HepG2 (cell line): ENCODE measurements at regions not wholly inside any gene's neighbourhood (a gene's known extent, or its start where the extent isn't known, plus 50 kb on each side); places are given as distances from the start of the nearest gene placed in this dataset.

ENCODE experiments used
- ATAC-seq: fragments of 200-7000 bp; cut with Tn5 transposase; 3 replicates; pipeline ENCODE4 v1.9.1; 2020; ENCODE audit warnings: mild to moderate bottlenecking, moderate library complexity
- BruUV-seq: library from RNA; stranded (reverse); fragments of 400-500 nt; replicated peaks from 2 replicates; lab custom pipeline; 2021; lab: Mats Ljungman, UMichigan
- CTCF ChIA-PET: fragments of 300-600 bp; formaldehyde crosslinking; extraction: SDS; loops from one replicate; lab custom pipeline; 2021; ENCODE audit warnings: low total read pairs, inconsistent platforms, low intra/inter-chr PET ratio; lab: Yijun Ruan, JAX
- POLR2A ChIA-PET: fragments of 350-600 bp; sonication (Branson Sonifier 250); formaldehyde crosslinking; loops from one replicate; lab custom pipeline; 2020; ENCODE audit warnings: antibody characterized with exemption, inconsistent platforms; lab: Yijun Ruan, JAX
- DNase-seq: peaks from one replicate; pipeline ENCODE4 v3.0.0-alpha.2; 2015; ENCODE audit warnings: low spot score
- FAIRE-seq: peaks from 3 replicates; lab custom pipeline; 2011; peaks lifted over from hg19 to GRCh38; lab: Jason Lieb, UNC
- H2AFZ ChIP-seq: one replicate; pipeline ENCODE4 v1.6.1; 2011; ENCODE audit warnings: low read length, inconsistent platforms
- H3K27ac ChIP-seq: fragments of 300-600 bp; 3 replicates; pipeline ENCODE4 v1.8.0; 2011; ENCODE audit warnings: mixed run types, mild to moderate bottlenecking, mixed read lengths, low read length, inconsistent platforms; ENCODE audit not compliant: insufficient read depth; ENCODE audit errors: extremely low read length
- H3K27me3 ChIP-seq, 2 experiments: fragments of 200-600 bp in 1 of 2; 2 replicates in 1 of 2; 3 replicates in 1 of 2; pipeline versions ENCODE4 v1.6.0 to v1.8.0; 2011; ENCODE audit warnings: low read length in 2 of 2, mild to moderate bottlenecking in 2 of 2, moderate library complexity in 2 of 2, inconsistent platforms in 1 of 2; ENCODE audit not compliant: insufficient read depth in 2 of 2, control insufficient read depth in 1 of 2
- H3K36me3 ChIP-seq, 2 experiments: fragments of 200-600 bp in 1 of 2; replicated peaks in 1 of 2; 2 replicates in 1 of 2; 3 replicates in 1 of 2; pipeline versions ENCODE4 v1.5.1 to v1.8.0; 2011; ENCODE audit warnings: low read length in 2 of 2, inconsistent platforms in 1 of 2; ENCODE audit not compliant: insufficient read depth in 2 of 2, control insufficient read depth in 1 of 2
- H3K4me1 ChIP-seq: 2 replicates; pipeline ENCODE4 v1.5.1; 2012; ENCODE audit warnings: low read length, inconsistent platforms; ENCODE audit not compliant: insufficient read depth
- H3K4me2 ChIP-seq: 2 replicates; pipeline ENCODE4 v1.6.0; 2011; ENCODE audit warnings: low read depth, low read length, inconsistent platforms
- H3K4me3 ChIP-seq, 3 experiments: fragments of 200-600 bp in 1 of 3; sonication (generic), shearing (Covaris generic) in 1 of 3; replicated peaks in 1 of 3; 2 replicates each; pipeline ENCODE4 v1.5.1; 2011 to 2016; ENCODE audit warnings: low read length in 3 of 3, inconsistent platforms in 2 of 3, low read depth in 2 of 3, mild to moderate bottlenecking in 2 of 3, control low read depth in 1 of 3, mixed read lengths in 1 of 3; ENCODE audit not compliant: insufficient read depth in 1 of 3
- H3K79me2 ChIP-seq: one replicate; pipeline ENCODE4 v1.6.1; 2011; ENCODE audit warnings: low read length, inconsistent platforms; ENCODE audit not compliant: insufficient read depth
- H3K9ac ChIP-seq: 2 replicates; pipeline ENCODE4 v1.6.0; 2011; ENCODE audit warnings: mild to moderate bottlenecking, low read depth, low read length, inconsistent platforms; ENCODE audit not compliant: insufficient read depth
- H3K9me3 ChIP-seq: 2 replicates; pipeline ENCODE4 v1.5.1; 2012; ENCODE audit warnings: mild to moderate bottlenecking, low read length
- H4K20me1 ChIP-seq: 2 replicates; pipeline ENCODE4 v1.6.0; 2011; ENCODE audit warnings: inconsistent platforms, mild to moderate bottlenecking, low read length, moderate library complexity; ENCODE audit not compliant: insufficient read depth
- CEBPB ChIP-seq: IDR thresholded peaks from 2 replicates; pipeline ENCODE4 v1.6.1; 2011; ENCODE audit warnings: low read depth, low read length, improper control_type of control experiment, borderline replicate concordance
- HNF4A ChIP-seq: sonication (generic); formaldehyde crosslinking; IDR thresholded peaks from 2 replicates; pipeline ENCODE4 v1.4.0; 2020; ENCODE audit warnings: missing genetic modification reagents
- PAXIP1 ChIP-seq: sonication (generic); formaldehyde crosslinking; conservative IDR thresholded peaks from 2 replicates; pipeline ENCODE4 v1.4.0; 2020; ENCODE audit warnings: mild to moderate bottlenecking, missing genetic modification reagents, moderate library complexity
- SNAPC4 ChIP-seq: sonication (generic); formaldehyde crosslinking; IDR thresholded peaks from 2 replicates; pipeline ENCODE4 v1.4.0; 2020; ENCODE audit warnings: mild to moderate bottlenecking, missing genetic modification reagents
- ZNF598 ChIP-seq: sonication (generic); formaldehyde crosslinking; IDR thresholded peaks from 2 replicates; pipeline ENCODE4 v1.5.1; 2020; ENCODE audit warnings: mild to moderate bottlenecking, missing genetic modification reagents, borderline replicate concordance
- WGBS: methylation state at CpG from one replicate; pipeline ENCODE4 v1.1.6; 2017; ENCODE audit warnings: low lambda C conversion rate; 5-methylcytosine and 5-hydroxymethylcytosine counted together
- in situ Hi-C: cut with HindIII; loops from 2 replicates; pipeline ENCODE4 v1.10.0; 2017; ENCODE audit warnings: low pct_unique_long_range_greater_than_20kb; ENCODE audit not compliant: extremely low pct_ligation_motif_present
- intact Hi-C: fragments of 100-400 bp; cut with micrococcal nuclease; formaldehyde crosslinking; loops from one replicate; pipeline ENCODE4 v1.10.0; 2022; ENCODE audit not compliant: unreplicated experiment

- Histone ChIP-seq H3K4me1 (peaks cover 6% of the 10 kb centered on the region; the same call in 1 of the 2 replicates), H3K79me2 (no peaks in the 10 kb centered on the region), H3K9me3 (no peaks in the 10 kb centered on the region), H3K4me3 (no peak overlapping the region), H3K36me3 (no peaks in the 10 kb centered on the region), H3K27me3 (peaks cover 0 to 10% of the 10 kb centered on the region in 2 experiments; a peak in 3 of 5 replicates), H3K4me2 (no peak overlapping the region), H2AFZ (no peak overlapping the region), H3K9ac (no peak overlapping the region), H4K20me1 (no peaks in the 10 kb centered on the region), H3K27ac (no peak overlapping the region)
- CTCF ChIA-PET: no interaction called here
- in situ Hi-C loops: no loop called here
- DNase-seq (no peak), FAIRE-seq (no peak), ATAC-seq (no peak)
- POLR2A ChIA-PET: no interaction called here
- intact Hi-C loops: no loop called here
- 50% methylated on average over 3 of the region's 3 CpGs for WGBS
- no peak for TF ChIP-seq ZNF598 (CRISPR knock-in tag)
- TF ChIP-seq CEBPB: peak; percentile 71
- BruUV-seq: no TSS peak
Observed at GRCh38 chr10:21452203-21452602, 73.3 kb downstream of the SKIDA1 start.

- no peaks in the 10 kb centered on the region for H3K79me2 ChIP-seq
- no peak for FAIRE-seq
- H4K20me1 ChIP-seq: no peaks in the 10 kb centered on the region
- H3K36me3 ChIP-seq: no peaks in the 10 kb centered on the region
- no peak overlapping the region for H3K9ac ChIP-seq
- in situ Hi-C loops (no loop called here), intact Hi-C loops (no loop called here)
- TF ChIP-seq PAXIP1 (CRISPR knock-in tag) (no peak), SNAPC4 (CRISPR knock-in tag) (no peak), HNF4A (CRISPR knock-in tag) (0 out of 2 replicates have a peak, but pooled peaks have one; percentile 16)
- H3K4me1 ChIP-seq: peaks cover 6% of the 10 kb centered on the region; the same call in 1 of the 2 replicates
- H3K9me3 ChIP-seq: no peaks in the 10 kb centered on the region
- no peak overlapping the region for H2AFZ ChIP-seq
- POLR2A ChIA-PET: no interaction called here
- peak; percentile 56 for ATAC-seq
- no peak for DNase-seq
- H3K27me3 ChIP-seq: no peaks in the 10 kb centered on the region; a peak in 1 of 5 replicates
- CTCF ChIA-PET: no interaction called here
- 38% methylated on average over 8 of the region's 8 CpGs for WGBS
- H3K4me2 ChIP-seq: no peak overlapping the region
- BruUV-seq: no TSS peak
- no peak overlapping the region for H3K4me3 ChIP-seq
- no peak overlapping the region for H3K27ac ChIP-seq
Observed at GRCh38 chr10:21449288-21449966, 76.1 kb downstream of the SKIDA1 start.
